ENCODE measurements at regions not wholly inside any gene's neighbourhood (a gene's known extent, or its start where the extent isn't known, plus 50 kb on each side); places are given as distances from the start of the nearest gene placed in this dataset.
"Not testable (repeated sequence)": the region's sequence is repeated elsewhere in the genome, so short reads cannot be mapped to it uniquely, and the experiment has no call there.

DNA sequence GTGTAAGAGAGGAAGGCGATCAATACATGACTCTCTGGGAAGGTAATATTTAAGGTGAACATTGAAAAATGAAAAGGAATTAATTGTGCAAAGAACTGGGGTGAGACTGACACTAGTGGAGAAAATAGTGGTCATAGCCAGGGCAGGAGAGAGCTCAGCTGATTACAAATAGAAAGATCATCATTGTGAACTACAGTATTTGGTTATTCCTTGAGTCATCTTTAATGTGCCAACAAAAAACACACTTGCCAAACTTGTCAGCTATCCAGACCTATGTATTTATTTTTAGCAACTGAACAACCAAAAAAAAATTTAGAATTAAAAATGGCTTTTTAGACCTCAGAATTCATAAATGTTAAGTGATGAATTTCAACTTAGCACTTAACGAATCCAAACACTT, 749.8 kb upstream of the CDH9 start:
- DNase-seq (ENCODE audit: low spot score): no peak

DNA sequence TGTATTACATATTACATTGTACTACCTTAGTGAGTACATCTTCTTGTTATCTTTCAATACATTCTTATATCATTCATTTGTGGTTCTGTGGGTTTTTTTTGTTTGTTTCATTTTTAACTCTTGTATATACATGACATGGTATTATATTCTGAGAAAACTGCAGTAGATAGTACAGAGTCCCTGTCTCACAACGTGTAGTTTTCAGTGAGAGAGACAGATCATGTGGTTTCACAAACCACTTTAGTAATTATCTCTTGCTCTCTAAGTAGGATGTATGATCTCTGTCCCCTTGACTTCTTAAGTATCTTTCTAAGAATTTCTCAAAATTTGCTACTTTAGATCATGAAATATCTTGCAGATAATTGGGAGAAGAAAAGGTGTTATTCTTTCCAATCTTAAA, 745.9 kb upstream of the CDH9 start:
- no peak for DNase-seq (ENCODE audit: low spot score)

DNA sequence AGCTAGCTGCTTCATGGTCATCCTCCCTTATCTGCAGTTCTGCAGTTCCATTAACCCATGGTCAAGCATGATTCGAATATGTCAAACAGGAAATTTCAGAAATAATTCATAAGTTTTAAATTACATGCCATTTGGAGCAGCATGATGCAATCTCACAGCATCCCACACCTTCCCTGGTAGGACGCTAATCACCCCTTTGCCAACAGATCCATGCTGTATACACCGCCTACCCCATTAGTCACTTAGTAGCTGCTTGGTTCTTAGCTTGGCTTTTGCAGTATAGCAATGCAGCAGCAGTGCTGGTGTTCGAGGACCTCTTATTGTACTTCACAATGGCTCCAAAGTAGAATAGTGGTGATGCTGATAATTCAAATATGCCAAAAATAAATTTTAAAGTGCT, 739.7 kb upstream of the CDH9 start:
- no peak for DNase-seq (ENCODE audit: low spot score)

DNA sequence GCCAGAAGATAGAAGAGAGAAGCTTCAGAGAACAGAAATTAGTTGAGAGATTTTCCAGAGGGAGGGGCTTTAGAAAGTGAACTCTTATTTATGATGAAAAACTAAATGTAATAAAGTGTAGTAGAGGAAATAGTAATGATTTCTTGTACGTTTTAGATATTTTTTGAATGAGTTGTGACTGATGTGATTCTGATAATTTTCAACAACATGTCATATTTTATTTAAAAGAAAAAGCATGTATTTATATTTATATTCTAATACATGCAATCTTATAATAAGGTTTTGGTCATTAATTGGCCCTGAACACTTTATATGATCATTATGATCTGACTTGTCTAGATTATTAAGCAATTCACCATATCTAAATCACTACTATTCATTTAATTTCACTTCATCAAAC, 735.2 kb upstream of the CDH9 start:
- no peak for DNase-seq (ENCODE audit: low spot score)

DNA sequence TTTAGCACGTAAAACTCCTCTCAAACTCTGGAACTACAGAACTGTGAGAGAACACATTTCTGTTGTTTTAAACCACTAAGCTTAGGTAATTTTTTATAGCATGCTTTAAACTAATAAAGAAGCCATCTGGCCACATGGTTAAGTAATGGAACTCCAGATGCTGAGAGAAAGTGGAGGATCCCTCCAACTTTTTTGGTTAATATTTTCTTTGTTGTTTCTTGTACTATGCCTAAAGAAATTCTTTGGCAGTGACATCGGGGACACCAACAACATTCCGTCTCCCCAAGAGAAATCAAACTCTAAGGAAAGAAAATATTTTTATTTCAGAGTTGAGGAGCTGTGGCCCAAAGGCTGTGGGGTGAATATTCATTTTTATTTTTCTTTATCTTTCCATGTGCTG, 734.8 kb upstream of the CDH9 start:
- DNase-seq (ENCODE audit: low spot score): no peak

DNA sequence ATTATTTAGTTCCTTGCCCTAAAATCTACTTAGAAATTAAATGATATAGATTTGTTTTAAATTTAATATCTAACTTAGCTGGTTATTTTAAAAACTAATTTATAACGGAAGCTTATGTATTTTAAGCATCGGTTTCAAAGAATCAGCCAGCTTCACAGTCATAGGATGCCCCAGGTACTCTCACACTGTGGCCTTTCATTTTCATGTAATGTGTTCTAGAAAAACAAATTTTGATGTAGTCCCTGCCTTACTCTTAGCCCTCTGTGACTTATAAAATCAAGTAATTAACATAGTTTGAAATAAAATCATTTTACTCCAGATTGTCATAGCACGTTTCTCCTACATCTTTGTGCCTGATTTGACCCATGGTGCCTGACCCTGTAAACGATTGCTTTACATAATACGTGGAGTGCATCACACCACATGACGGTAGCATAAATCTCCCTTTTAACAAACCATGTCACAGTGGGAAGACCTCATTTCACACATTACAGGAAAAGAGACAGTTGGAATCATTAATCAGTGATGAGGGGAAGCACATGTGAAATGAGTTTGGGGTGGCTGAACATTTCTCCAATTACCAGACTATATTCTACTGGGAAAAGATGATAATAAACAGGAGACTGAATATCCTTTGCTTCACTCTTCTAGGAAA, 731.5 kb upstream of the CDH9 start:
- DNase-seq (ENCODE audit: low spot score): no peak

DNA sequence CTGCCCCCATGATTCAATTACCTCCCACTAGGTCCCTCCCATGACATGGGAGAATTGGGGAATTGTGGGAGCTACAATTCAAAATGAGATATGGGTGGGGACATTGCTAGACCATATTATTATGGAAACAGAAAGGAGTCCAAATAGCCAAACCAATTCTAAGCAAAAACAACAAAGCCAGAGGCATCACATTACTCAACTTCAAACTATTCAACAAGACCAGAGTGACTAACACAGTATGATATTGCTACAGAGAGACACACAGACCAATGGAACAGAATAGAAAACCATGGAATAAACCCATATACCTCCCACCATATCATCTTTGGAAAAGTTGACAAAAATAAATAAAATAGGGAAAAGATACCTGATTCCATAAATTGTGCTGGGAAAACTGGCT, 710.5 kb upstream of the CDH9 start:
- no peak for DNase-seq (ENCODE audit: low spot score)

DNA sequence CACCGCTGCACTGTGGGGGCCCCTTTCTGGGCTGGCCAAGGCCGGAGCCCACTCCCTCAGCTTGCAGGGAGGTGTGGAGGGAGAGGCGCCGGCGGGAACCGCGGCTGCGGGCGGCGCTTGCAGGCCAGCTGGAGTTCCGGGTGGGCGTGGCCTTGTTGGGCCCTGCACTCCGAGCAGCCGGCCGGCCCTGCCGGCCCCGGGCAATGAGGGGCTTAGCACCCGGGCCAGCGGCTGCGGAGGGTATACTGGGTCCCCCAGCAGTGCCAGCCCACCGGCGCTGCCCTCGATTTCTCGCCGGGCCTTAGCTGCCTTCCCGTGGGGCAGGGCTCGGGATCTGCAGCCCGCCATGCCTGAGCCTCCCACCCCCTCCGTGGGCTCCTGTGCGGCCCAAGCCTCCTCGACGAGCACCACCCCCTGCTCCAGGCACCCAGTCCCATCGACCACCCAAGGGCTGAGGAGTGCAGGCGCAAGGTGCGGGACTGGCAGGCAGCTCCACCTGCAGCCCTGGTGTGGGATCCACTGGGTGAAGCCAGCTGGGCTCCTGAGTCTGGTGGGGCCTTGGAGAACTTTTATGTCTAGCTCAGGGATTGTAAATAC, 705.1 kb upstream of the CDH9 start:
- not testable (repeated sequence) for DNase-seq (ENCODE audit: low spot score)

DNA sequence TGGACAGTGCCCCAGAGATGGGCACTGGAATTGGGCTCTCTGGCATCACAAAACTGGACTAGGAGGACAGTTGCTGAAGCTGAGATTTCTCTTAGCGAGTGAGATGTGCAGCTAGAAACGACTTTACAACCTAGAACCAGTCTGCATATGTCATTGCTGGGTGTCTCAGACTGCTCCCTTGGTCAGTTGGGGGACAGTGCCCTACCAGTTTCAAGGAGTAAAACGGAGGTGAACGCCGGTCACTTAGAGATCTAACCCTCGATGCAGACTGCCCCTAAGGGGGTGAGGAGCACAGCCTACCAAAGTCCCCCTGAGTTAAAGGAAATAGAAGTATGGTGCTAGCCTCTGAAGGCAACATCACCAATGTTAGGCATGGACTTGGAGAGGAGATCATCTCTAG, 704.4 kb upstream of the CDH9 start:
- no peak for DNase-seq (ENCODE audit: low spot score)

DNA sequence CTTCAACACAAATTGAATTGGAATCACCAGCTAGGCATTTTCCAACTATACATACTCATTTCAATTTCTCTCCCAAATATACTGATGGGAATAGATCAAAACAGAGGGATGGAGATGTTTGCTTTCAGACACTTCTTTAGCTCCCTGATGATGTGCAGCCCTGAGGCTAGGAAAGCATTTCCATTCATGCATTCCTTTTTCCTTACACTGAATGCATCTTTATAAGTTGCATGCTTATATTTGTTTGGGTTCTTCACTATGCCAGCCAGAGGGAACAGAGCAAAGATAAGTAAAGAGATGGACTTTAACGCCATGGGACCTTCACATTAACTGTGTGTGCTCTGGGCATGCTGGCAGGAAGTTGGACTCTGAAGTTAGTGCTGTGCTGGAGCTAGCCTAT, 696.5 kb upstream of the CDH9 start:
- no peak for DNase-seq (ENCODE audit: low spot score)

DNA sequence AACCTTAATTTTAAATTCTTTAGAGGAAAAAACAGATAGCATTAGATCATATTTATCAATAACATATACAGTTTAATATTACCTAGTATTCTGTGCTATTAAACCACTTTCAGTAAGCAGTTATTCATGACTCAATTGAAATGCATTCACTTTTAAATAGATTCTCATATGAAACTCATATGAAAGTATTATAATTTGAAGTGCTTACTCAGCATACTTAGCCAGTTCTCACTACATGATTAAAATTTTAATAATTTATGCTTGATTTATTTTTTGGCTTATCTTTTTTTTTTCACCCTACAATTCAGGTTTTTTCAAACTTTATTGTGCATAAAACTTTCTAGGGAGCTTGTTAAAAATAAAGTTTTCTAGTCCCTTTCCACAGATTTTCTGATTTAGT, 694.9 kb upstream of the CDH9 start:
- no peak for DNase-seq (ENCODE audit: low spot score)

DNA sequence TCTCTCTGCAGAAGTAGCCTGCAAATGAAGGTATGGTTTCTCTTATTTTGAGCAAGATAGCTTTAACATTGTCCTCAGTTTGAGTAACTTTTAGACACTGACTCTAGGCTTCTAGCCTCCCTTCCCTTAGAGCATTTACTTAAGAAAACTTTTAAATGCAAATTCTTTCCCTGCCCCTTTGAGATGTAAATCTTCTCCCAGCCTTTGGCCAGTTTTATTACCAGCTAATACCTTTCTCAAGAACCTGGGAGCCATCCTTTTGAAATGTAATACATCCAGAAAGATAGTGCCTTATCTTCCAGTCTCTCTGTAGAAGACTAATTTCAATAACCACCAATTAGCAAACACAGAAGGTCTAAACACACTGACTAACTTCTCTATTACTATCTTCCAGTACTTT, 688.9 kb upstream of the CDH9 start:
- DNase-seq (ENCODE audit: low spot score): no peak

DNA sequence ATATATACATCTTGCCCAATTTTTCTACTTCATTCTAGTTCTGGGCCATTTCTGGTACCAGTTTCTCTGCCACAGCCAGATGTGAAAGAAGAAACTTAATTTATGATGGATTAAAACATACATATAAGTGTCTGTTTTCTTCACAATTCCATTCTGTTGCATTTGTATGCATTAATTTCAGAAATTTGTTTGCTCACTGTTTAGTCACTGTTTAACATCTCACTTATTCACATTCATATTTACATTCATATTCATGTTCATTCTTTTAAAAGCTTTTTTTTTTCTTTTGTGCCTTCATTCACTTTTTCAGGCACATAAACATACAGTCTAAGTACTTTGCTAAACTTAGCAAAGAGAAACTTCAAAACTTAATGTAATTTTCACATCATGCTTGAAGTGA, 684.0 kb upstream of the CDH9 start:
- no peak for DNase-seq (ENCODE audit: low spot score)

DNA sequence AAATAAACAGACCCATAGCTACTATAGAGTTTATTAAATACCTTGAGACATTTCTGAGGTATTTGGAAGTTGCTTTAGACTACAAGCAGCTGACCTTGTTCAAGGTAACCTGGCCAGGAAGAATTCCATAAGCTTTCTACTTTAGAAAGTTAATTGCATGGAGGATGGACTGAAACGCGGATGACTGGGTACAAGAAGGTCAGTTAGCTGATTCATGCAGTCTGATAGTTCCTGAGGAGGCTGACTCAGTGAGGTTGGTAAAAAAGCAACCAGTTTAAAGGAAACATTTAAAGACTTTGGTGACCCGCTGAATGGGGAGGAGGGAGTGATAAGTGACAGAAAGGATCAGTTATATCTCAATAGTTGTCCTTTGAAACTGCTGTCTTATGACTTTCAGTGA, 670.1 kb upstream of the CDH9 start:
- no peak for DNase-seq (ENCODE audit: low spot score)

DNA sequence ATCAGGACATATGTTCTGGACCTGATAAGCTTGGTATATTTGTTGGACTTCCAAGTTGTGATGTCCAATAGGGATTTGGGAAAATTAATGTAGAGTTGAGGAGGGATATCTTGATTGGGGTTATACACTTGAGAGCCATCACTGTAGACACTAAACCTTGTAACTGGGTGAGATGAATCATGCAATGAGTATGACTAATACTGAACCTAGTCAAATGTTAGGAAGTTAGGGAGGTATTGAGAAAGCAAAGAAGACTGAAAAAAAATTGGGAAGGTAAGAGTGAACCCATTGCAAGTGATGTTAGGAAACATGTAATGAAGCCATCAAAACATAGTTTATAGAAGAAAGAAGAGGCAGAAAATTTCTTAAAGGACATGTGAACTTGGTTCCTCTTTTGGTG, 668.4 kb upstream of the CDH9 start:
- no peak for DNase-seq (ENCODE audit: low spot score)

DNA sequence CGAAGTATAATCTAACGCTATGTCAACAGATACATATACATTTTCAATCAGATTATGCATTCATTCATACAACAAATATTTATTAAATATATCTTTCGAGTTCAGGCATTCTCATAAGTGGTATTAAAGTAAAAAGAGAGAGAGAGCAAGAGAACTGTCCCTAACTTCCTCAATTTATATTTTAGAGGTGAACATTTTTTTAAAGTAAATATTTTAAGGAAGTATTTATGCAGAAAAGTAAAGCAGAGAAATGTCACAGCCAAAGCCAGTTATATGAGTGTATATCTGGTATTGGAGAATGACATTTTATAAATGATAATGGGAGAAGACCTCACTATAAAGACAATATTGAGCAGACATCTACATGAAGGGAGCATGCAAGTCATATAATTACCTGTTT, 667.3 kb upstream of the CDH9 start:
- no peak for DNase-seq (ENCODE audit: low spot score)

DNA sequence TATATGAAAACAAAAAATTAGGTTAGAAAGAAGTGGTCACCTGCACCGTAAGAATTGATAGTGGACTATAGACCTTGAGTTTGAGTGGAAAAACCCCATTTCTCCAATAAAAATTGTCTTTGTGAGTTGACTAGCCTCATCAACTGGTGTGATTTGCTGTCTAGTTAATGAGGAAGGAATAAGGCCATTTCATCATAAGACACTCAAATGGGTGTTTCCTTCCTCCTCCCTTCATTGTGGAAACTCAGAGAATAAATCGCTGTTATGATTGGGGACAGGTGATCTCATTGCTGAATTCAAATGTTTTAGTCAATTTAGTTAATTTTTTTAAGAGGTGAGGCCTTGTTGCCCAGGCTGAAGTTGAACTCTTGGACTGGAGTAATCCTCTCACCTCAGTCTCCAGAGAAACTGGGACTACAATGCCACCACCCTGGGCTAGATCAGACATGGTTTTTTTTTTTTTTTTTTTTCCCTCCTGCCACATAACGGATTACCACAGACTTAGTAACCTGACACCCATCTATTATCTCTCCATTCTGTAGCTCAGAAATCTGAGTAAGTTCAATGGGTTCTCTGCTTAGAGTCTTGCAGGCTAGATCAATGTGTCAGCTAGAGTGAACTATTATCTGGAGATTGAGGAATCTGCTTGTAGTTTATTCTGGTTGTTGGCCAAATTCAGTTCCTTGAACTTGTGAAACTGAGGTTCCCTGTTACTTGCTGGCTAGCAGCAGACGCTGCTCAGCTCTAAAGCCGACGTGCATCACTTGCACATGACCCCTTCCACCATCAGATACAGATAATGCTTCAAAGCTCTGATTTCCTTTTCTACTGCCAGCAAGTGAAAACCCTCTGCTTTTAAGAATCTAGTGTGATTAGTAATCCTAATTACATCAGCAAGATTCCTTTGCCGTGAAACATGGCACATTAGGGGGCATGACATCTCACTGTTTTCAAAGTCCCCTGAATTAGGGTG, 663.8 kb upstream of the CDH9 start:
- no peak for DNase-seq (ENCODE audit: low spot score)

DNA sequence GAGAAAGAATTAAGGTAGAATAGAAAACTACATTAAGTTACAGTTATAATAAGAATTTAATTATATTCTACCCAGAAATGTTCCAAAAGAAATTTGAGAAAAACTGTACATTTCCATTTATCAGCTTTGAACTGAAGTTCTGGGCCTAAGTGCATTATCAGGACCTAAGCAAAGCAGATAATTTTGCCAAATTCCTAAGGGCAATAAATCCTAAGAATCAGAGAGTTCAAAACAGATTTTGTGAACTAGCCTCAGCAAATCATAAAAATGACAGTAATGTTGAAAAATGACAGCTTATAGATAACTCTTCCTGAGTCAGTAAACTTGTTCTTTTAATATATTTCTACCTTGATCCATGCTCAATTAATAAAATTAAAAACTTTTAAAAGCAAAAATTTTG, 662.1 kb upstream of the CDH9 start:
- no peak for DNase-seq (ENCODE audit: low spot score)

DNA sequence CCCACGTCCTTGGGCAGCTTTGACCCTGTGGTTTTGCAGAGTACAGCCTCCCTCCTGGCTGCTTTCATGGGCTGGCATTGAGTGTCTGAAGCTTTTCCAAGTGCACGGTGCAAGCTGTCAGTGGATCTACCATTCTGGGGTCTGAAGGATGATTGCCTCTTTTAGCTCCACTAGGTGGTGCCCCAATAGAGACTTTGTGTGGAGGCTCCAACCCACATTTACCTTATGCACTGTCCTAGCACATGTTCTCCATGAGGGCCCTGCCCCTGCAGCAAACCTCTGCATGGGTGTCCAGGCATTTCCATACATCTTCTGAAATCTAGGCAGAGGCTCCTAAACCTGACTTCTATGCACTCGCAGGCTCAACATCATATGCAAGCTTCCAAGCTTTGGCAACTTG, 644.2 kb upstream of the CDH9 start:
- no peak for DNase-seq (ENCODE audit: low spot score)

DNA sequence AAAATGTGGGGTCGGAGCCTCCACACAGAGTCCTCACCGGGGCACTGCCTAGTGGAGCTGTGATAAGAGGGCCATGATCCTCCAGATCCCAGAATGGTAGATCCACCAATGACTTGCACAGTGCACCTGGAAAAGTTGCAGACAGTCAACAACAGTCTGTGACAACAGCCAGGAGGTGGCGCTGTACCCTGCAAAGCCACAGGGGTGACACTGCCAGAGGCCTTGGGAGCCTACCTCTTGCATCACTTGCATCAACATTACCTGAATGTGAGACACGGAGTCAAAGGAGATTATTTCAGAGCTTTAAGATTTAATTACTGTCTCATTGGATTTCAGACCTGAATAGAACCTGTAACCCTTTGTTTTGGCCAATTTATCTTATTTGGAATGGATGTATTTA, 614.1 kb upstream of the CDH9 start:
- DNase-seq (ENCODE audit: low spot score): peak; percentile 7

DNA sequence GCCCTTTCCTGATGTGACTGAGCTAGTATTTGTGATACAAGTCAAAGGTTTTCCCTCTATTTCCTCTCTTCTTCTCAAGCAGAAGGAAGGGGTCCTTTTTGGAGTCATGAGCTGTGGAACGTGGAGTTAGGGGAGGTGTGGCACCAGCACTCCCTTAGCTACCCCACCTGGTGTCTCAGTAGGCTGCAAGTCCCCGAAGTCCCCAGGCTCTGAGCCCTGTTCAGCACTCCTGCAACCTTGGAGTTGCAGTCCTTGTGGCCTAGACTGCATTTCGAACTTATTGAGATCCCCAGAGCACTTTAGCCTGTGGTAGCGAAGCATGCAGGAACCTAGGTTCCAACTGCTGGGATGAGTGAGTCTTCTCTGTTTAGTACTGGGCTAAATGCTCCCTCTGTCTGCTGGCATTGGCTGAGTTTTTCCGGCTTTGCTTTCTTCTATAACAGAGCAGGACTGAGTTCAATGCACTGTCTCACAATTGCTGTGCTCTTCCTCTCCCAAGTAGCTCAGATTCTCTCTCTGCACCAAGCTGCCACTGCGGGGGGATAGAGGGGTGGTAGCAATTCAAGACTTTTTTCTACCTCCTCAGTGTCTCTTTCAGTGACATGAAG, 600.7 kb upstream of the CDH9 start:
- no peak for DNase-seq (ENCODE audit: low spot score)

DNA sequence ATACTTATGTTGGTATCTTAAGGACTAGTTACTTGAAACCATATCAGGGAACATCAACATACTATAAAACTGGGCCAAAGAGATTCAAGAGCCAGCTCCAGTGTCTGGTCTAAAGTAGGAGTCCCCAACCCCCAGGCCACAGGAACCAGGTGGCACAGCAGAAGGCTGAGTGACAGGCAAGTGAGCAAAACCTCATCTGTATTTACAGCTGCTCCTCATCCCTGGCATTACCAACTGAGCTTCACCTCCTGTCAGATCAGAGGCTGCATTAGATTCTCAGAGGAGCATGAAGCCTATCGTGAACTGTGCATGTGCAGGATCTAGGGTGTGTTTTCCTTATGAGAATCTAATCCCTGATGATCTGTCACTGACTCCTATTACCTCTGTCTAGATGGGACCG, 581.6 kb upstream of the CDH9 start:
- no peak for DNase-seq (ENCODE audit: low spot score)

DNA sequence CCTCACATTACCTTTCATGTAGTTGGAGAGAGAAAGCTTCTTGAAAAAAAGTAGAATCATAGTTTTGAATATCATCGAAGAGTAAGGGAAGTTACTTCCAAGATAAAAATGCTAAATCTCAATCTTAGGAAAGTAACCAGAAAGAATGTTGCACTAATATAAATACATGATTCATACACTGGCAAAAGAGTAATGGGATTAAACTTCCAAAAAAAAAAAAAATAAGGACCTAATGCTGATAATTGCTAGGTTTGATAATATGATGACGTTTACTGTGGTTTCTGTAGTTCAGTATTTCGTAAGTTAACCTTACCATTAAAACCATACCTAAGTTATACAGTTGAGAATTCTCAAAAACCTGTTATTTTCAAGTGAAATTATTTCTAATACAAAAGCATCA, 573.8 kb upstream of the CDH9 start:
- no peak for DNase-seq (ENCODE audit: low spot score)

Measured in cerebellar cortex (tissue), 1 donor.